ENCODE measurements at regions not wholly inside any gene's neighbourhood (a gene's known extent, or its start where the extent isn't known, plus 50 kb on each side); places are given as distances from the start of the nearest gene placed in this dataset.

DNA sequence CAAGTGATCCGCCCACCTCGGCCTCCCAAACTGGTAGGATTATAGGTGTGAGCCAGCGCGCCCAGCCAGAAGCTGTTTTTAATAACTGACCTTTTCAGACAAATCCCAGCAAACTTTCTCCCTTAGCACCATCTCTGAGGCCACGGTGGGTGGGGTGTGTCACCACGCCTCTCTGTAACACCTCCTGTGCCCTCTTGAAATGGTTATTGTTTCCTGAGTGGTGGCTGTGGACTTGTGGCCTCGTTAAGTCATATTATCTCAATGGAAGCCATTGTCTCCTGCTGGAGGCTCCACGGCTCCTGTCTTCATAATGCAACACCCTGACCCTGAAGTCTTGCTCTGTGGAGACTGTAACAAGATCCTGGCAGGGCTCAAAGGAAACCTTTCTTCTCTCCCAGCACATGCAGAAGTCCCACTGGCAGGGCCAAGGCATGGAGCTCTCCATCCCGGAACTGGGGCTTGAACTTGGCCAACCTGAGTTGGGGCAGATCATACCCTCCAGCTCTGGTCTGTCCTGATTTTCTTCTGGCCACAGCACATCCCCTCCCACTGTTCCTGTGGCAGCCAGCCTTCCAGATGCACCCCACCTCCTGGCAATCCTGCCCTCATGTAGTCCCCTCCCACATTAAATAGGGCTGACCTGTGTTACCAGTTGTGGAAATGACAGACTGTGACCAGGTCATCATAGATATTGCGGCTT lies 81.1 kb downstream of the SNX5 start:
- TF ChIP-seq, protein P1, sequence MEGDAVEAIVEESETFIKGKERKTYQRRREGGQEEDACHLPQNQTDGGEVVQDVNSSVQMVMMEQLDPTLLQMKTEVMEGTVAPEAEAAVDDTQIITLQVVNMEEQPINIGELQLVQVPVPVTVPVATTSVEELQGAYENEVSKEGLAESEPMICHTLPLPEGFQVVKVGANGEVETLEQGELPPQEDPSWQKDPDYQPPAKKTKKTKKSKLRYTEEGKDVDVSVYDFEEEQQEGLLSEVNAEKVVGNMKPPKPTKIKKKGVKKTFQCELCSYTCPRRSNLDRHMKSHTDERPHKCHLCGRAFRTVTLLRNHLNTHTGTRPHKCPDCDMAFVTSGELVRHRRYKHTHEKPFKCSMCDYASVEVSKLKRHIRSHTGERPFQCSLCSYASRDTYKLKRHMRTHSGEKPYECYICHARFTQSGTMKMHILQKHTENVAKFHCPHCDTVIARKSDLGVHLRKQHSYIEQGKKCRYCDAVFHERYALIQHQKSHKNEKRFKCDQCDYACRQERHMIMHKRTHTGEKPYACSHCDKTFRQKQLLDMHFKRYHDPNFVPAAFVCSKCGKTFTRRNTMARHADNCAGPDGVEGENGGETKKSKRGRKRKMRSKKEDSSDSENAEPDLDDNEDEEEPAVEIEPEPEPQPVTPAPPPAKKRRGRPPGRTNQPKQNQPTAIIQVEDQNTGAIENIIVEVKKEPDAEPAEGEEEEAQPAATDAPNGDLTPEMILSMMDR (conservative IDR thresholded peaks at IDR 0.05 in 1 of 2, IDR thresholded peaks at IDR 0.05 in 1 of 2; ENCODE audit: extremely low read depth in 1 of 2, insufficient read depth in 1 of 2, low read depth in 1 of 2, low read length in 2 of 2), result no peak
- TF ChIP-seq EZH2 (IDR thresholded peaks at IDR 0.05; ENCODE audit: borderline replicate concordance, low read length), result no peak

Data from mammary epithelial cell (primary cell).